Endothelial cell of umbilical vein (primary cell): ENCODE measurements at regions not wholly inside any gene's neighbourhood (a gene's known extent, or its start where the extent isn't known, plus 50 kb on each side); places are given as distances from the start of the nearest gene placed in this dataset.

Experiments used
- POLR2A ChIP-seq: IDR thresholded peaks from 2 replicates; pipeline ENCODE4 v1.6.1; 2012; ENCODE audit warnings: low read depth, mild to moderate bottlenecking, control low read depth, low read length
- TF ChIP-seq, protein P1 (sequence below), 2 donors: IDR thresholded peaks; 1 replicate in 1 of 2; 2 replicates in 1 of 2; pipeline ENCODE4 v1.5.1; 2011; ENCODE audit warnings: low read length in 2 of 2, mild to moderate bottlenecking in 2 of 2, moderate library complexity in 2 of 2, control low read depth in 1 of 2, inconsistent platforms in 1 of 2, low read depth in 1 of 2; ENCODE audit not compliant: insufficient read depth in 1 of 2; ENCODE audit errors: extremely low read depth in 1 of 2

DNA sequence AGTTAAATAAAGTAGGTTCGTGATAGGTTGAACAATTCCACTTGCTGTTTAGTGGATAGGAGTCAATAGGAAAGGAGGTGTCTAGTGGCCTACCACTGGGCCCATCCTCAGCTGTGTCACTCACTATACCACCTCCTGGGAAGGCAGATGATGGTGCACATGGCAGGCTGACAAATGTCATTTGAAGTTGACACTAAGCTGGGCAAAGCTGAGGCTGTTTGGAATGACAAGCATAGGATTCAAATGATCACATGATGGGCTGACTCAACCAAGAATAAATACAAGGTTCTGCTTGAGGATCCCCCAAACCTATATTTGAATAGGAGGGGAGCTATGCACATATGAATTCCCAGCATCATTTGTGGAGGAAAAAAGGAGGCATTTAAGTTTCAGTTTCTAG is 489.8 kb downstream of the RPS24 start:
- TF ChIP-seq, protein P1, sequence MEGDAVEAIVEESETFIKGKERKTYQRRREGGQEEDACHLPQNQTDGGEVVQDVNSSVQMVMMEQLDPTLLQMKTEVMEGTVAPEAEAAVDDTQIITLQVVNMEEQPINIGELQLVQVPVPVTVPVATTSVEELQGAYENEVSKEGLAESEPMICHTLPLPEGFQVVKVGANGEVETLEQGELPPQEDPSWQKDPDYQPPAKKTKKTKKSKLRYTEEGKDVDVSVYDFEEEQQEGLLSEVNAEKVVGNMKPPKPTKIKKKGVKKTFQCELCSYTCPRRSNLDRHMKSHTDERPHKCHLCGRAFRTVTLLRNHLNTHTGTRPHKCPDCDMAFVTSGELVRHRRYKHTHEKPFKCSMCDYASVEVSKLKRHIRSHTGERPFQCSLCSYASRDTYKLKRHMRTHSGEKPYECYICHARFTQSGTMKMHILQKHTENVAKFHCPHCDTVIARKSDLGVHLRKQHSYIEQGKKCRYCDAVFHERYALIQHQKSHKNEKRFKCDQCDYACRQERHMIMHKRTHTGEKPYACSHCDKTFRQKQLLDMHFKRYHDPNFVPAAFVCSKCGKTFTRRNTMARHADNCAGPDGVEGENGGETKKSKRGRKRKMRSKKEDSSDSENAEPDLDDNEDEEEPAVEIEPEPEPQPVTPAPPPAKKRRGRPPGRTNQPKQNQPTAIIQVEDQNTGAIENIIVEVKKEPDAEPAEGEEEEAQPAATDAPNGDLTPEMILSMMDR (IDR thresholded peaks at IDR 0.05; ENCODE audit: extremely low read depth in 1 of 2, insufficient read depth in 1 of 2, low read depth in 1 of 2, low read length in 2 of 2): no peak
- TF ChIP-seq POLR2A: no peak
